ENCODE measurements at regions not wholly inside any gene's neighbourhood (a gene's known extent, or its start where the extent isn't known, plus 50 kb on each side); places are given as distances from the start of the nearest gene placed in this dataset.
"Not testable (repeated sequence)": the region's sequence is repeated elsewhere in the genome, so short reads cannot be mapped to it uniquely, and the experiment has no call there.

DNA sequence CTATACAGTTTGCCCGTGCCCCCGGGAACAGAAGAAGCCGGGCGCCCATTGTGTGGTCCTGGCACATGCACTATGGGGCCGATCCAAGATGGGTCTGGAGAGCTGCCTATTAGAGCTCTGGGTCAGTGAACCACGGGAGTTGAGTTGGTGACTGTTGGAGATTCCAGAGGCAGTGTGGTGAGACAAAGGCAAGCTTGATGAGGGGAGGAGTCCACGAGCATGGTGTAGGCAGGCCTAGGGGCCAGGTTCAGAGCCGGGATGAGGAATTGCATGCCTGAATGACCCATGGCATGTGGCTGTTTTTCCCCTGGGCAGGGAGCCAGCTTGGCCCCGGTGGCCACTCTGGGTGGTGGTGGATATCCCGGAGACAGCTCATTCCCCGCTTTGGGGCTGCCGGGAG, 84.4 kb upstream of the STC2 start:
- DNase-seq, result no peak

DNA sequence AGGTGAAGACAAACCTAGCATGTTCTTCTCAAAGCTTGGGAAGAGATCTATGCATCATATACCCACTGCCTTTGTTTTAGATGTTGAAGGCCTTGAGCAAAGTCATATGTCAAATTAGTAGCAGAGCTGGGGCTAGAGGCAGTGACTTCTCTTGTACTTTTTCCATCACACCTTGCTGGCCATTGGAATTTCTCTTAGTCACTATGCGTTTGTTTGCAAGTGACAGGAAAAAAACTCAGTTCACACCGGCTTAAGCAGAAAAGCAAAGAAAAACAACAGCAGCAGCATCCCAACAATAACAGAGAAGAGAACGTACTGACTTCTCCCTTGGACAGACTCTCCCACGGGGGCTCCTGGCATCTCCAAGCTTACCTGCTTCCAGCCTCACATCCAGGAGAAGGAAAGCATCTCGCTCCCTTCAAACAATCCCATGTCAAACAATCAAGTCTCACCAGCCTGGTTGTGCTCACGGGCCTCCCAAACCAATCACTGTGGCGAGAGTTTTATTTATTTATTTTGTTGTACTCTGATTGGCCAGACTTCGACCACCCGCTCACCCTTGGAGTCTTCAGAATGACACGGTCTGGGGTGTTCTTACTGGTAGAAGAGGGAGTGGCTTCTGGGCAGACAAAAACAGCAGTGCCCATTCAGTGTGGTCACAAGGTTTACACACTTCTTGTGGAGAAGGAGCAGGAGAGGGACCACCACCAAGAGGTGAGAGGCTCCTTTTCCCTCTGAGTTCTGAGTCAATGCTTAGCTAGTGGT, 83.8 kb upstream of the STC2 start:
- DNase-seq, result no peak

DNA sequence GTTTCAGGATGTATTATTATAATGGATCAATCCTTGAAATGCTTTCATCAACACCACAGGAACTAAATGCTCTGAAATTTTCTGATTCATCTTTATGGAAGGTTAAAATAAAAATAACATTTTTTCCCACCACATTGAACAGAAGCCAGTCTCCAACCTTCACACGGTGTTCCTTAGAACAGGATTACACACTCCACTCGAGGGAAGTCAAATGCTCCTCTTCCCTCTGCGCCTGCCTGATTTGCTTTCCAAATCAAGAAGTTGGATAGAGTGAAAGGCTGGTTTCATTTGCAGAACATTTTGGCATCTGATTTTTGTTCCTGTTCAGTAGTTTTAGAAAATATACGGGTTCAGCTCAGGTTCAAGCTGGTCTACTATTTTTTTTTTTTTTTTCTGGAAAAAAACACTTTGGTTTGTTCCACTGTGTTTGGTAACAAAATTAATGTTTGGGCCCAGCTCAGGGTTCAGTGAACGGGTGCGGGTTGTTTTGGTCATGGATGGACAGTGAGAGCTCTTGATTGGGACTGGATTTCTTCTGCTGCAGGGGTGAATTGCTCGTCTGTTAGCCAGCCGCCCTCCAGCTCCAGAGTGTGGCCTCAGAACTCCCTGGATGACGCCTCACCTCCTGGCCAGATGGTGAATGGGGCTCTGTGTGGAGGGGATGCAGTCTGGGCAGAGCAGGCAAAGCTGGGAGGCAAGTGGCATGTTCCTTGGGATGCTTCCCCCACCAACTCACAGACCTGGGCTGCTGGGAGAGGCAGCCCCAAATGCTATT, 82.4 kb upstream of the STC2 start:
- DNase-seq, result no peak

DNA sequence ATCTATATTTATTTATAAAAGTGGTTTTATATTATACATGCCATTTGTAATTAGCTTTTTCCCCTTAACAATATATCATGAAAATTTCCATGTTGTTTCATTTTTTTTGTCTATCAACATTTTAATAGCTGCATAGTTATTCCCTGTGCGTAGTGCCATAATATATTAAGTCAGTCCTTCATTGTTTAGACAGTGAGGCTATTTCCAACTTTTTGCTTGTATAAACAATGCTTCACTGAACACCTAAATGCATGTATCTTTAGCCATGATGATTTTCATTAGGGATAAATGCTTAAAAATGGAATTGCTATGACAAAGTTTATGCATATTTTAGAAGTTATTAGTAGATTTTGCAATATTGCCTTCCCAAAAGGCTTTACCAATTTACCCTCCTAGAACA, 80.7 kb upstream of the STC2 start:
- no peak for DNase-seq

DNA sequence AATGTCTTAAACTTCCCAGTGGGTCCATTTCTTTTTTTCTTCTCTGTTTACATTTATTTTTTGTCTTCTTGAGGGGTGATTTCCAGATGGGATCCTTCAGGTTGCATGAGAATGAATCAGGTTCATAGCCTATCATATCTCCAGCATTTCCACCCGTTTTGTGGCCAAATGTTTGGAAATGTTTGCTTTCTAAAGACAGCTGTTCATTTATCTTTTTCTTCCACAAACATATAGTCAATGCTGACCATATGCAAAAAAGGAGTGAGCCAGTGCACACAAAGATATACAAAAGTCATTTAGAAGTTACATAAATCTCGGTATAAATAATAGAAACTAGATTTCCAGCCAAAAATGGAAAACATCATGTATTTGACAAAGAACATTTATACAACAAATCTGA, 71.6 kb upstream of the STC2 start:
- no peak for DNase-seq

DNA sequence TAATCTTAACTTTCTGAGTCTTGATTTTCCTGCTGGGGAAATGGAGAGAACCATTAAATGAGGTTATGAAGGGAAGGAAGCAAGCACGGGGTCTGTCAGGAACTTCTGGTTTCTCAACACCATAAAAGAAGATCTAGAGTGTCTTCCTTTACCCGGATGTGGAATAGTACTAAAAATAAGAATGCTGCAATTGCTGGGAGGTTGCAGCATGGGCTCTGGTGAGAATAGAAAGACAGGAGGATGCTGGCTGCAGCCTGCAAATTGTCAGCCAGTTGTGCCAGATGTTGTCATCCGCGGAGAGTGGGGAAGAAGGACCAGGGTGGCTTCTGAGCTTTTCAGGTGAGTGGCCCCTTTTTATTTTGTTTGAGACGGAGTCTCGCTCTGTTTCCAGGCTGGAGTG, 69.3 kb upstream of the STC2 start:
- peak; percentile 27 for DNase-seq

DNA sequence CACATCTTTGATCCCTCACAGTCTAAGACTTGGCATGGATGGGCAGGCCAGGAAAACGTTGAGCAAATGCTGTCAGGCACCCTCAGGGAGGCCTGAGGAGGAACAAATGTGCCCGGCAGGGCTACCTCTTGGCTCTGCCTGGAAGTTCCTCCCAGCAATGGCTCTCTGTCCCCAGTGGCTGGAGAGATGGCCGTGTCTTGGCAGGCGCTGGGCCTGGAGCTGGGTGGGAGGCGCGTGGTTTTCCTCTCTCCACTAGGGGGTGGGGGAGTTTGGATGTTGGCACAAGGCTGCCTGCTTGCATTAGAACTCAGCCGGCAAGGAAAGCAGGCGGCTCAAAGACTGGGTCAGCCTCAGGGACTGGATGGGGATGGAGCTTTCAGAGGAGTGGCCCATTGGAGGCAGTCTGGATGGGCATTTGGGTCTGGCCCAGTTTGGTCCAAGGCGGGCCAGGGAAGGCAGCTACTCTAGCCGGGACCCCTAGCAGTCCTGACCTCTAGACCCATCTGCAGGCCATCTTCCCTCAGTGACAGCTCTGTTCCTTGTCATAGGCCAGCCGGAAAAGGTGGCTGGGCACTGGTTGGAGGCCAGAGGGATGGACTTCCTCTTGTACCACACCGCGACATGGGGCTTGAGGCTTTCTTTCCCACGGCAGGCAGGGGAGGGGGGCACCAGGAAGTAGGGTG, 68.2 kb upstream of the STC2 start:
- DNase-seq, result no peak

DNA sequence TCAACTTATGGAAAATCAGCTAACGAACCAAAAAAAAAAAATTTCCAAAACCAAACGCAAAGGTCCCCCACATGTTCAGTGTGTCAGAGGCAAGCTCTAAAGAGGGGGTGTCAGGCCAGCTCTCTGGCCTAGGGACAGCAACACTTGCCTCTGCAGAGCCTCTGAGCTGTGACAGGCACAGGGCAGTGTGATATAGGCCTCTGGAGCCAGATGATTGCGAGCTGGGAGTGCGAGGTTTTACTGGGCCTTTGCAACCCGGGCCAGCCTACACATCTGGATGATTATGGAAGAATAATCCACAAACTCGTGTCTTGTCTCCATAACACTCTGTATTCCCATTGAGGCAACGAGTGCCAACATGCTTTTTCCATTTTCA, 67.7 kb upstream of the STC2 start:
- DNase-seq, result no peak

DNA sequence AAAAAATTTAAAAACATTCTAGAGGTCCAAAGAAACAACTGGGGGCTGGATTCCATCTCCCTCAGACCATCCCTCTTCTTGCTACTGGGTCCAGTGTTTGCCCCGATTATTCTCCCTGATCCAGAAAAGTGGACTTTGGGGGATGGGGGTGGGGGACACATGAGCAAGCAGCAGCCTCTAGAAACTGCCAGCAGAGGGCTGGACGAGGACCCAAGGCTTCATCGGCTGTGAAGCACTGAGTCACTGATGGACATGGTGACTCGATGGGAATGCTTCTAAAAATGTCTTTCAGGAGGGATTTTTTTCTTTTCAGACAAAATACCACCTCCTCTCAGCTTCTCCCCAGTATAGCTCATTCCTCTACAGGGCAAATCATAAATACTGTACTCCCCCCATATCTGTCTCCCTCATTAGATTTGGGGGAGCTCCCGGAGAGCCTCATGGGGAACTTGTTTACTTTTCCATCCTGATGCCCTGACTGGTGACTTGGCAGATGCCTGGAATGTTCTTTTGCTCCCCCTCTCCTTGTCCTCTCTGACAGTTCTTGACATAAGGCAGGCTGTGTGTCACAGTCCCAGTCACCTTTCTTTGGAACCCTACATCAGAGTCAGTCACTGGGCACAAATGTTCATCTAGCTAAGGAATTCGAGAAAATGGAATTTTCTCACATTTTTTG, 67.2 kb upstream of the STC2 start:
- no peak for DNase-seq

DNA sequence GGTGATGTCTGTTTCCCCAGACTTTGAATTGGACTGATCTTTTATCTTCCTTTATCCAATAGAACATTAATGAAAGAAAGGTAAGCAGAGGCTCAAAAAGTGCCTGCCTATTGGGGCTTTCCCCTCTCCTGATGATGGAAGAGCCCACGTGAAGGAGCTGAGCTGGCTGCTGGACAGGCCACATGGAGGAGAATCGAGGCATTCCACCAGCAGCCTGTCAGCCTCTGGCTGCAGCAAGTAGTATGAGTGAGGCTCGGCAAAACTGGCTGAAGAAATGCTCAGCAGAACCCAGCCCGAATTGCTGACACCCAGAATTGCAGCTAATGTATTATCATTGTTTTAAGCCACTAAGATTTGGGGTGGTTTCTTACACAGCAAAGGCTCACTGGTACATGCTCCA, 66.5 kb upstream of the STC2 start:
- DNase-seq, result no peak

DNA sequence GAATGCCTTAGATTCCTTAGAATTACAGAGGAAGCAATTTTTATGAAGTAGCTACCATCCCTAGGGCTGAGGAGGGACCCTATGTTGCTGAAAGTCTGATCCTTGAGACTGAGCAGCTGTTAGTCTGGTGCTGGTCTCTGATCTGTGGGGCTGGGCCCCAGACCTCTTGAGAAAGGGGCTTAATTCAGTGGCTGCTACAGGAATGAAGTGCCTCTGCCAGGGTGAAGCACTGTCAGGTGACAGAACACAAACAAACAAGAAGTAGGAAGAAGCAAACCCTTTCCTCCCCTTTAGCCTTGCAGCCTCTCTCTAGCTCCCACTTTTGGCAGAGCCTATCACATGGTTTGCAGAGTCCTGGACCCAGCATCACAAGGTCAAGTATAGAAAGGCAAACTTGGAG, 64.0 kb upstream of the STC2 start:
- no peak for DNase-seq

DNA sequence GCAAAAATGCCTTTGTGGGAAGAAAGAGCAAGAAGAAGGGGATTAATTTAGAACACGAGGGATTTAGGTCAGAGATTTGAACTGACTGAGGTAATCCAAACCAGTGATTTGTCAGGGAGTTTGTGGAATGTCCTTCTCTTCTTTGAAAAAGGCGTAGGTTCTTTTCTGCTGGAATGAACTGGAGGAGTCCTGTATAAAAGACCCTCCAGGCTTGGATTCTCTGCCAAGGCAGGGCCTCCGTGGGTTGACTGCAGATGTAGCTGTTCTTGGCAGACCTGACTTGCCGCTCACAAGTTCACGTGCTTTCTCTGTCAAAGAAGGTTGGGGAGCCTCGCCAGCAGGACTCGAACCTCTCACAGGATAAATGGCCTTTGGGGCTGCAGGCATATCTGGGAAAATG, 62.8 kb upstream of the STC2 start:
- DNase-seq, result no peak

DNA sequence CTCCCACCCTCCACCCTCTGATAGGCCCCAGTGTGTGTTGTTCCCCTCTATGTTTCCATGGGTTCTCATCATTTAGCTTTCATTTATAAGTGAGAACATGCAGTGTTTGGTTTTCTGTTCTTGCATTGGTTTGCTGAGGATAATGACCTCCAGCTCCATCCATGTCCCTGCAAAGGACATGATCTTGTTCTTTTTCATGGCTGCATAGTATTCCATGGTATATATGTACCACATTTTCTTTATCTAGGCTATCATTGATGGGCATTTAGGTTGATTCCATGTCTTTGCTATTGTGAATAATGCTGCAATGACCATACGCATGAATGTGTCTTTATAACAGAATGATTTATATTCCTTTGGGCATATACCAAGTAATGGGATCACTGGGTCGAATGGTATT, 59.1 kb upstream of the STC2 start:
- not testable (repeated sequence) for DNase-seq

DNA sequence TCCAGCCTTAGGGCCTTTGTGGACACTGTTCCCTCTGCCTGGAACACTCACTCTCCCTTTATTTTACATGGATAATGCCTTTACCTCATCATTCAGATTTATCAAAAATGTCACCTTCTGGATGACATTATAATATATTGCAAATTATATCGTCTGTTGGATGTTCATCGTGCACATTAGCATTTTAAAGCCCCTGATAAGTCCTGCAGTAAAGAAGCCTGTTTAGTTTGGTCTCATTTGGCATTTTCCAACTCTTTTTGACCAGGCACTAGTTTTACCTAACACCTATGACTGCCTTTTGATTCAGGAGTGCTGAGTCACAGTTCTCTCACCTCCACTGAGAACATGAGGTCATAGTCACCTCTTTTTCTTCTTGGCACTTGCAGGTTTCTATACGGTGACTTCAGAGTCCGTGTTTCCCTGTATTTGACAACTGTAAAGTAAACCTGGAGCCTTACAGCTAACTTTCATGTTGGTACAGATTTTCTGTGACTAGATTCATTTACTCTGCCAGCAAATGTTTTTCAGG, 57.7 kb upstream of the STC2 start:
- DNase-seq, result no peak

DNA sequence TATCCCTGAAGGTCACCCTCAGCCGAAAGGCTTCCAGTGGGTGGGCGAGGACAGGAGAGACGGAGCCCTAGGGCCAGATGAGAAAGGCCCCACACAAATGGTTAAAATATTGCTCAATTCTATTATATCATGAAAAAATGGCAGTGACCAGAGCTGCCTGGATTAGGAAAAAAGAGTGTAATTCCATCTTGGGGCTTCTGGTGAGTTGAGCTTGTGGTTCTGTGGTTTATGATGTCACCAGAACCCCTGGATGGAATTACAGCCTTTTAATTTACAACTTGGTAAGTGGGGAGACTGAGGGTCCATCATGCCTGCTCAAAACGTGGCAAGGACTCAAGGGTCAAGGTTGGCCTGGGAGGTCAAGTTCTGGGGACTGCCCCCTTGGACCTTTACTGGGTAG, 55.5 kb upstream of the STC2 start:
- DNase-seq, result no peak

DNA sequence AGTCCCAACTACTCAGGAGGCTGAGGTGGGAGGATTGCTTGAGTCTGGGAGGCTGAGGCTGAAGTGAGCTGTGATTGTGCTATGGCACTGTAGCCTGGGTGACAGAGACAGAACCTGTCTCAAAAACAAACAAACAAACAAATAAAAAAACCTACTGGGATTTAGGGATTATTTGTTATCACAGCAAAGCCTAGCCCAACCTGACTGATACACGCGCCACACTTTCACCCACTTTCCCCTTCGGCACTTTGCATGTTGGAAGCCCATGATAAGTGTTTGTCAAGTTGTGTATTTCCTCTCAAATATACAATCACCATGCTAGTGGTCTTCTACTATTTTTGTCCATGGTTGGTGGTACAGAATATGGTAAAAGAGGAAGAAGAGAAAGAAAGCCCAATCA, 50.5 kb upstream of the STC2 start:
- DNase-seq, result no peak
